AG08396 (cell line): ENCODE measurements at regions not wholly inside any gene's neighbourhood (a gene's known extent, or its start where the extent isn't known, plus 50 kb on each side); places are given as distances from the start of the nearest gene placed in this dataset.

Experiments used
- DNase-seq: peaks from one replicate; pipeline ENCODE4 v3.0.0; 2012; ENCODE audit warnings: low spot score, mixed read lengths

- DNase-seq = no peak
These were observed 553.8 kb downstream of the LRRIQ3 start for GRCh38 chr1:73644198-73644597.

GRCh38 chr1:73639494-73639893 is 558.5 kb downstream of the LRRIQ3 start:
- no peak for DNase-seq

- DNase-seq = no peak
These were observed 560.7 kb downstream of the LRRIQ3 start for GRCh38 chr1:73637264-73637663.

- DNase-seq = no peak
These were observed 563.0 kb downstream of the LRRIQ3 start for GRCh38 chr1:73635021-73635420.

GRCh38 chr1:73627723-73628122 is 570.3 kb downstream of the LRRIQ3 start:
- no peak for DNase-seq

- no peak for DNase-seq
These were observed 571.6 kb downstream of the LRRIQ3 start for GRCh38 chr1:73626326-73626725.

- no peak for DNase-seq
These were observed 574.0 kb downstream of the LRRIQ3 start for GRCh38 chr1:73623946-73624345.

- no peak for DNase-seq
These were observed 580.8 kb downstream of the LRRIQ3 start for GRCh38 chr1:73617145-73617544.

- no peak for DNase-seq
These were observed 586.3 kb downstream of the LRRIQ3 start for GRCh38 chr1:73611681-73612080.

GRCh38 chr1:73604739-73605138 is 593.2 kb downstream of the LRRIQ3 start:
- DNase-seq = no peak

GRCh38 chr1:73604211-73604610 is 593.8 kb downstream of the LRRIQ3 start:
- DNase-seq = no peak

GRCh38 chr1:73593804-73594203 is 604.2 kb downstream of the LRRIQ3 start:
- DNase-seq = no peak

- peak; percentile 1 for DNase-seq
These were observed 604.6 kb downstream of the LRRIQ3 start for GRCh38 chr1:73593364-73593763.

GRCh38 chr1:73587080-73587479 is 610.9 kb downstream of the LRRIQ3 start:
- no peak for DNase-seq

GRCh38 chr1:73577206-73577605 is 620.8 kb downstream of the LRRIQ3 start:
- no peak for DNase-seq

- DNase-seq = no peak
These were observed 621.9 kb downstream of the LRRIQ3 start for GRCh38 chr1:73576083-73576482.

- DNase-seq = no peak
These were observed 633.7 kb downstream of the LRRIQ3 start for GRCh38 chr1:73564294-73564693.

- DNase-seq = no peak
These were observed 641.7 kb downstream of the LRRIQ3 start for GRCh38 chr1:73556270-73556669.

- DNase-seq = no peak
These were observed 660.6 kb downstream of the LRRIQ3 start for GRCh38 chr1:73537400-73537799.

GRCh38 chr1:73517603-73518191 is 680.3 kb downstream of the LRRIQ3 start:
- DNase-seq = no peak

- no peak for DNase-seq
These were observed 681.5 kb downstream of the LRRIQ3 start for GRCh38 chr1:73516451-73516850.

GRCh38 chr1:73511038-73511437 is 686.9 kb downstream of the LRRIQ3 start:
- DNase-seq = no peak

GRCh38 chr1:73500154-73500553 is 697.8 kb downstream of the LRRIQ3 start:
- no peak for DNase-seq

- DNase-seq = no peak
These were observed 698.3 kb downstream of the LRRIQ3 start for GRCh38 chr1:73499671-73500070.

- DNase-seq = no peak
These were observed 706.4 kb downstream of the LRRIQ3 start for GRCh38 chr1:73491621-73492020.
